HG03342 (cell line): ENCODE measurements at regions not wholly inside any gene's neighbourhood (a gene's known extent, or its start where the extent isn't known, plus 50 kb on each side); places are given as distances from the start of the nearest gene placed in this dataset.
"Not testable (repeated sequence)": the region's sequence is repeated elsewhere in the genome, so short reads cannot be mapped to it uniquely, and the experiment has no call there.

Experiments used
- ATAC-seq: cut with Tn5 transposase; IDR thresholded peaks from one replicate; pipeline ENCODE4 v1.9.1; 2021; ENCODE audit warnings: mild to moderate bottlenecking, moderate library complexity; ENCODE audit not compliant: unreplicated experiment

- no peak for ATAC-seq
Measured at GRCh38 chr14:38593476-38593875, 337.6 kb upstream of the CLEC14A start.

DNA sequence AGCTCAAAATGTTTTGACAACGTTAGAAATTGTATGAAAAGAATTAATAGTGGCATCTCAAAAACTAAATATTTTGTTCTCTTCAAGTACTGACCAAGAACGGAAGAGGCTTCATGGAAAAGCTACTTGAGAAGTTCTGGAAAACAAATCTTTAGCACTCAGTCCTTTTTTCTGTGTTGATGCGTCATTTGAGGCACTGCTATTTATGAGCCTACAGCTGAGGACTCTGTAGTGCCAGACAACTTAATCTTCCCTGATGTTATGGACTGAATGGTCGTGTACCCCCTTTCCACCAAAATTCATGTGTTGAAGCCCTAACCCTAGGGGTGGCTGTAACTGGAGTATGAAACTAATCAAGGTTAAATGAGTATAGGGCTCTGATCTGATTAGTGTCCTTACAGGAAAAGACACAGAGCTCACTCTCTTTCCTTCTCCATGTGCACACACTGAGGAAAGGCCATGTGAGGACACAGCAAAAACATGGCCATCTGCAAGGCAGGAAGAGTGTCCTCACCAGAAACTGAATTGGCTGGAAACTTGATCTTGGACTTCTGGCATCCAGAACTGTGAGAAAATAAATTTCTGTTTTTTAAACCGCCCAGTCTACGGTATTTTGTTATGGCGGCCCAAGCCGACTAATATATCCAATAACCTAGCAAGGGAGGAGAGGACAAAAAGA lies 337.0 kb upstream of the CLEC14A start:
- no peak for ATAC-seq

GRCh38 chr14:38589747-38590350 lies 334.0 kb upstream of the CLEC14A start:
- no peak for ATAC-seq

DNA sequence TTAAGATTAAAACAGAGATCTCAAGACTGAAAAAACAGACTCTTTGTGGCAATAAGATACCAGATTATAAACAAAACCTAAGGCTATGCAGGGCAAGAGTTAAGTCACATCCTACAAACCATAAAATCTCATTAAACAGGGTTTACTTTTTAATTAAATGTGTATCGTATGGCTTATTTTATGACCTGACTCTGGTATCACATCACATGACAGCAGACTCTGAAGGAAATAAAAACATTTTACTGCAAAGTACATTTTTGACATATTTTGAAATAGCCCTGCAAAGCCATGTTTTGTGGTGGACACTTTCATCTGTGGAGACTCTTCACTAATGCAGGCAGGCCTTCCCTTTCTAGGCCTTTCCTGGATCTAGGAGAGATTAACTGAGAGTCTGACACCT lies 327.6 kb upstream of the CLEC14A start:
- no peak for ATAC-seq

DNA sequence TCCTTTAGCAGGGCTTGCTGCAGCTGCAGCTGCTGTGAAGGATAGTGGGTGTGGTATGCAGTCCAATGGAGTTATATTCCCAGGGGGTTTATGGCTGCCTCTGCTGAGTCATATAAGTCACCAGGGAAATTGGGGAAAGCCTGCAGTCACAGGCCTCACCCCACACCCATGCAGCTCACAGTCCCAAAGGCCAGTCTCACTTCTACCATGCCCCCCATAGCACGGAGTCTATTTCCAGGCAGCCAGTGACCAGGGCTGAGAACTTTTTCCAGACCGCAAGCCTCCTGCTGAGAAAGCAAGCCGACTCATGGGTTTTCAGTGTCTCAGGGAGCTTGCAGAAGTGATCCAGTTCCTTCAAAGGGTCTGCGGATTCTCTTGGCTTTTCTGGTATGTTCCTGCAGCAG lies 322.4 kb upstream of the CLEC14A start:
- no peak for ATAC-seq

DNA sequence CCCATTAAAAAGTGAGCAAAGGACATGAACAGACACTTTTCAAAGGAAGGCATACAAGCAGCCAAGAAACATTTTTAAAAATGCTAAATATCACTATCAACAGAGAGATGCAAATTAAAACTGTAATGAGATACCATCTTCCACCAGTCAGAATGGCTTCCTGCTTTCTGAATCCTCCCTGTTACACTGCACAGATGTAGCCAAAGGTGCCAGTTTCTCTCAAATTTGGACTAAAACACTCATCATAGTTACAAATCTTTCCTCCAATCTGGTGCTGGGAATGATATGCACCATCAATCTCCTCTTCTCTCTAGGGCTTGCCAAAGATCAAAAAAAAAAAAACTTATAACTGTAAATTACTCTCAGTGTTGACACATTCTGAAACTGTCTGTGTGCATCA lies 311.8 kb upstream of the CLEC14A start:
- no peak for ATAC-seq

DNA sequence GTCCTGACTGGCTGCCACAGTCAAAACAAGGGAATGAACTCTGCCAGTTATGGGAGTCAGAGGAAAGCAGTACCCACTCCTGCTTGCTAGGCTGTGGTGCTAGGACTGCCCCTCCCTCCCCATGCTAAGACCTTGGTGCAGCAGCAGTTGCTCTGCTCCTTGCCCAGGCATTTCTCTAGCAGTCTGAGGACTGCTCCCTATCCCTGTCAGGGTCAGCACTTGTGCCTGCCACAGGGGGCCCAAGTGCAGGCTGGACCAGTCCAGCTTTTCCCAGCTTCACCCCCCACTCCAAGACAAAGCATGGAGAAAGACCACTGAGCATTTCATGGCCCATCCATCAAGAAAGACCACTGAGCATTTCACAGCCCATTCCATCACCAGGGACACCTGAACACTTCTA lies 305.8 kb upstream of the CLEC14A start:
- ATAC-seq: no peak

DNA sequence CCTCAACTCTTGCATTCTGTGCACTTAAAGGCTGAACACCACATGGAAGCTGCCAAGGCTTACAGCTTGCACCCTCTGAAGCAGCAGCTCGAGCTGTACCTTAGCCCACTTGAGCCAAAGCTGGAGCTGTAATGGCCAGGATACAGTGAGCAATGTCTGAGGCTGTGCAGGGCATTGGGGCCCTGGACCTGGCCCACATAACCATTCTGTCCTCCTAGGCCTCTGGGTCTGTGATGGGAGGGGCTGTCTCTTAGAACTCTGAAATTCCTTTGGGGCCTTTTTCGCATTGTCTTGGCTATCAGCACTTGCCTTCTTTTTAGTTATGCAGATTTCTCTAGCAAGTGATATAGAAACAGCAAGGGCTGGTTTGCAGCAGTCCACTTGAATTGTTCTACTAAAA lies 303.8 kb upstream of the CLEC14A start:
- no peak for ATAC-seq

DNA sequence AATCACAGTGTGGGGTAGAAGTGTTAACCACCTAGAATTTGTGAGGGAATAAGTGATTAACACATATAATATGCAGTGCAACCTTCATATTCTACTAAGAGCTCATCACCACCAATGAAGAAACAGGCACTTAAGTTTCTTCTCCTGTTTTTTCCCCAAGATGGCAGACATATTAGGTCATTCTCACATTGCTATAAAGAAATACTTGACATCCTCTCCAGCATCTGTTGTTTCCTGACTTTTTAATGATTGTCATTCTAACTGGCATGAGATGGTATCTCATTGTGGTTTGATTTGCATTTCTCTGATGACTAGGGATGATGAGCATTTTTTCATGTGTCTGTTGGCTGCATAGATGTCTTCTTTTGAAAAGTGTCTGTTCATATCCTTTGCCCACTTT lies 301.5 kb upstream of the CLEC14A start:
- not testable (repeated sequence) for ATAC-seq

GRCh38 chr14:38556252-38556651 lies 300.4 kb upstream of the CLEC14A start:
- no peak for ATAC-seq

DNA sequence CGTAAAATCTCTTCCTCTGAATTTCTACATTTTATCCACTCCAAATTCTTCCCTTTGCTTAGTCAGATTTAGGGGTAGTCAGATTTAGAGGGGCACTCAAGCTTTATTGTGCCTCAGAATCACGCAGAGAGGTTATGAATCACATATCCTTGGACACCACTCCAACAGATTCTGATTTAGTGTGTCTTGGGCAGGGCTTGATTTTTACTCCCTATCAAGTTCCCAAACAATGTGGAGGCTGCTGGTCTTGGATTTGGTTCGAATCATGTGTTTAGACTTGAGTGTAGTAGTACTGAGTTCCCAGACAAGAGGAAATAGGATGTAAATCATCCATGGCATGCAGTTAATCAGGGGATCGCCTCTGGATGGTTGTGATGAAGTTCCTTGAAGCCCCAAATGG lies 298.1 kb upstream of the CLEC14A start:
- no peak for ATAC-seq

DNA sequence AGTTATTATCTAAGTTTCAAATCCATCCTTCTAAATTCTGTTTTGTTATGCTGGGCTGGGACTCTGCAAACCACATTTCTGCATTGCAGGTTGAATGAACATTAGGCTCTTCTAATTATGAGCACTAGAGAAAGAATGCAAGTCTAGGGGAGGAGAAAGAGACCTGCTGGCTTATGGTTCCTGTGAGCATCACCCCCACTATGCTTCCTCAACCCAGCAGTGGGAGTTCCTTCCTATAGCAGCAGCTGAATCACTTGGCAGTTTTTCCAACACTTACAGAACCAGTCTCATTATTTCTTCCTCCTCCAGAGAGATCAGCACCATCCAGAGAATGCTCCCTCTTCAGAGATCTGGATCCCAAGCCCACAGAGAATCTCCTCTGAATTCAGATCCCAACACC lies 297.7 kb upstream of the CLEC14A start:
- ATAC-seq: no peak

DNA sequence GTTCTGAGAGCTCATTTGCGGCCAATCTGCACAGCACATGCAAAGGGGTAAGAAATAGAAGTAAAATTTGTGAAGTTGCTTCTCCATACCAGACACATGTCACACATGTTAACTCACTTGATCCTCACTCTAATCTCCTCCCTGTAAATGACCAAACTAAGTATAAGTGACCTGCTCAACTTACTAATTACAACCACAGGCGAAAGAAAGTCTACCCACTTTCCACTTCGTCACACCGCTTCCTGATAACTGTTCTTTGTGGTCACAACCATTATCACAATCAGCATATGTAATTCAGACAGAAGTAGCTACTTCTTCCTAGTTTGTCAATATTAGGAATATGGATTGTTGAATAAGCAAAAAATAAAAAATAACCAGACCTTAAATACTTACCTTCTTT lies 293.7 kb upstream of the CLEC14A start:
- no peak for ATAC-seq

DNA sequence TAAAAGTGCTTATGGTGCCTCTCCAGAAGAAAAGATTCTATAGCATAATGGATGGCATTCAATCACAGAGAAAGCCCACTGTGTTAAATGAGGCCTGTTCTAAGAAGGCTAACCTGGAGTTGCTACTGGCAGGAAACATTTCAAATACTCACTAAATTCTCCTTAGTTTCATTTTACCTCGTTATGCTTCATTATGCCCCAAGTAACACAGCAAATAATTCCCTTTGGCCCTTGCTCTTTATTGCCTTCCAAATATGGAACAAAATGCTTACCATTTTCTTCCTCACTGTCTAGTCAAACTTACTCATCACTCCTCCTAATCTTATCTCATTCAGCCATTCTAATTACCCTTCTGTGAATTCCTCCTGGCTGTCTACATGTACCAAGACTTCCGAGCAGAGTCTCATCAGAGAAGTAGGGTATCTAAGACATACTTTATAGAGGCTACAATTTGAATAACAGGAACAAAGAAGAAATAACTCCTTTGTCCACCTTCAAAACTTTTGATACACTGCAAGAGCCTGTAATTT lies 292.1 kb upstream of the CLEC14A start:
- ATAC-seq: no peak

- ATAC-seq: no peak
Measured at GRCh38 chr14:38546932-38547551, 291.1 kb upstream of the CLEC14A start.

GRCh38 chr14:38544776-38545175 lies 288.9 kb upstream of the CLEC14A start:
- ATAC-seq: no peak

DNA sequence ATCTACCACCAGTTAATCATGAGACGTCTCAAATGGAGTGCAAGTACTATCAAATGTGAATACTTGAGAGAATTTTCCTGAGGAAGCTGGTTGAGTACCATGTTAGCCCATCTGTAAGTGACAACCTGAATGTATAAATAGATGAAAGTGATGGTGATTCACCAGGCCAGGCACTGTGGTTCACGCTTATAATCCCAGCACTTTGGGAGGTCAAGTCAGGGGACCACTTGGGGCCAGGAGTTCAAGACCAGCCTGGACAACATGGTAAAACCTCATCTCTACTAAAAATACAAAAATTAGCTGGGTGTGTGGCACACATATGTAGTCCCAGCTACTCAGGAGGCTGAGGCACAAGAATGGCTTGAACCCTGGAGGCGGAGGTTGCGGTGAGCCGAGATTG lies 288.0 kb upstream of the CLEC14A start:
- ATAC-seq: not testable (repeated sequence)

DNA sequence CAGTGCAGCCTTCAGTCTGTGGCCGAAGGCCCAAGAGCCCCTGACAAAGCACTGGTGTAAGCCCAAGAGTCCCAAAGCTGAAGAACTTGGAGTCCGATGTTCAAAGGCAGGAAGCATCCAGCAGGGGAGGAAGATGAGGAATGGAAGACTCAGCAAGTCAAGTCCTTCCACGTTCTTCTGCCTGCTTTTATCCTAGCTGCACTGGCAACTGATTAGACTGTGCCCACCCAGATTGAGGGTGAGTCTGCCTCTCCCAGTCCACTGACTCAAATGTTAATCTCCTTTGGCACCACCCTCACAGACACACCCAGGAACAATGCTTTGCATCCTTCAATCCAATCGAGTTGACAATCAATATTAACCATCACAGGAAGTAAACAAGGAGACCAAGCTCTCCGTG lies 282.2 kb upstream of the CLEC14A start:
- ATAC-seq: not testable (repeated sequence)

- no peak for ATAC-seq
Measured at GRCh38 chr14:38536376-38537038, 280.6 kb upstream of the CLEC14A start.

DNA sequence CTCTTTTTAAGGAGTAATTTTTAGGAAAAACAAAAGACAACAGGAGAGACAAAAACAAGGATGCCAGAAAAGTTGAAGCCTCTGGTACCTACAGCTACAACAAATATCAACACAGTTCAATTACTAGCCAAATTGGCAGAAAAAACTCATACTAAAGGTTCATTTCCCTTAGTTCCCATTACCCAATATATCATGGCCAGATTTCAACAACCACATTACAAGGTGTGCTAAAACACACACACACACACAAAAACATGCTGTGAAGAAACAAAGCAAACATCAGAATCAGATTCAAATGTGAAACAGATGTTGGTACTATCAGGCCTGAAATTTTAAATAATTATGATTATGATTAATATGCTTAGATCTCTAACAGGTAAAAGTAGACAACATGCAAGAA lies 272.7 kb upstream of the CLEC14A start:
- ATAC-seq: no peak

- no peak for ATAC-seq
Measured at GRCh38 chr14:38527502-38527878, 271.6 kb upstream of the CLEC14A start.
